BJ (cell line): ENCODE measurements at regions not wholly inside any gene's neighbourhood (a gene's known extent, or its start where the extent isn't known, plus 50 kb on each side); places are given as distances from the start of the nearest gene placed in this dataset.
A peak's percentile ranks its signal among the peaks of the same experiment; 100 is the strongest.

Source experiments
- CTCF ChIA-PET: fragments of 350-600 bp; formaldehyde crosslinking; extraction: SDS; loops from one replicate; lab custom pipeline; 2021; ENCODE audit warnings: antibody characterized with exemption, inconsistent platforms; lab: Yijun Ruan, JAX
- POLR2A ChIA-PET: fragments of 300-600 bp; sonication (Branson Sonifier 250); formaldehyde crosslinking; extraction: SDS; loops from one replicate; lab custom pipeline; 2021; ENCODE audit warnings: antibody characterized with exemption; lab: Charles Lee
- DNase-seq: peaks from one replicate; pipeline ENCODE4 v3.0.0-alpha.2; 2011; ENCODE audit warnings: low read depth
- H3K27me3 ChIP-seq: 2 replicates; pipeline ENCODE4 v1.6.0; 2011; ENCODE audit warnings: low read length; ENCODE audit not compliant: control insufficient read depth, insufficient read depth
- H3K36me3 ChIP-seq: 2 replicates; pipeline ENCODE4 v1.5.1; 2011; ENCODE audit warnings: low read length; ENCODE audit not compliant: control insufficient read depth, insufficient read depth
- H3K4me3 ChIP-seq: 2 replicates; pipeline ENCODE4 v1.5.1; 2011; ENCODE audit warnings: low read depth, mild to moderate bottlenecking, control low read depth, low read length
- TF ChIP-seq, protein P1 (sequence below): IDR thresholded peaks from 2 replicates; pipeline ENCODE4 v1.5.1; 2011; ENCODE audit warnings: low read depth, mild to moderate bottlenecking, control low read depth, inconsistent platforms, low read length, moderate library complexity; ENCODE audit not compliant: insufficient read depth

DNA sequence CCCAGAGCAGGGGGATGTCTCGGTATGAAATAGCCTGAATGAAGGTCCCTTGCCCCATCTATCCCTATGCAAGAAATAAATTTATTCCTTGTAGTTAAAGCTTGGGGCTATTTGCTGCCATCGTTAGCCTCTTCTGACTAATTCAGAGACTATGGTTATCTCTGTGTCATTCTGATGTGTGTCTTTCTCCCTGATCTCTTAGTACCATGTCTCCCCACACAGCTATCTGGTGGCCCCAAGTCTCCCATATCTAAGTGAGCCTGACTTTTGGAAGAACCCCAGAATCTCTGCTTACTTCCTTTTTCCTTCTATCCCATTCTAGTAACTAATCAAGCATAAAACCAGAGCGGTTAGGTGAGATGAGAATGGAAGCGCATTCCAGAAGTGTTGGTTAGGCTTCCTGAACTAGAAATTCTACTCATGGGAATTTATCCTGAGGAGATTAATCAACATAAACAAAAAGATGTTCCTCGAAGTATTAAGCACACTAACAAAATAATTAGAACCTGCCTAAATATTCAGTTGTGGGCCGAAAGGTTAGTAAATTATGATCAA lies 71.4 kb upstream of the BMAL1 start:
- Histone ChIP-seq H3K36me3 (no peaks in the 10 kb centered on the region), H3K4me3 (no peak overlapping the region), H3K27me3 (no peaks in the 10 kb centered on the region)
- CTCF ChIA-PET: interaction anchor here (0.6 to 7.4 kb wide), 4 partner anchors 9 to 139 kb away, joined by 3 to 95 read pairs (median 48); no protein-coding TSS in a partner anchor
- no peak for DNase-seq
- TF ChIP-seq, protein P1, sequence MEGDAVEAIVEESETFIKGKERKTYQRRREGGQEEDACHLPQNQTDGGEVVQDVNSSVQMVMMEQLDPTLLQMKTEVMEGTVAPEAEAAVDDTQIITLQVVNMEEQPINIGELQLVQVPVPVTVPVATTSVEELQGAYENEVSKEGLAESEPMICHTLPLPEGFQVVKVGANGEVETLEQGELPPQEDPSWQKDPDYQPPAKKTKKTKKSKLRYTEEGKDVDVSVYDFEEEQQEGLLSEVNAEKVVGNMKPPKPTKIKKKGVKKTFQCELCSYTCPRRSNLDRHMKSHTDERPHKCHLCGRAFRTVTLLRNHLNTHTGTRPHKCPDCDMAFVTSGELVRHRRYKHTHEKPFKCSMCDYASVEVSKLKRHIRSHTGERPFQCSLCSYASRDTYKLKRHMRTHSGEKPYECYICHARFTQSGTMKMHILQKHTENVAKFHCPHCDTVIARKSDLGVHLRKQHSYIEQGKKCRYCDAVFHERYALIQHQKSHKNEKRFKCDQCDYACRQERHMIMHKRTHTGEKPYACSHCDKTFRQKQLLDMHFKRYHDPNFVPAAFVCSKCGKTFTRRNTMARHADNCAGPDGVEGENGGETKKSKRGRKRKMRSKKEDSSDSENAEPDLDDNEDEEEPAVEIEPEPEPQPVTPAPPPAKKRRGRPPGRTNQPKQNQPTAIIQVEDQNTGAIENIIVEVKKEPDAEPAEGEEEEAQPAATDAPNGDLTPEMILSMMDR: no peak
- POLR2A ChIA-PET: no interaction called here

DNA sequence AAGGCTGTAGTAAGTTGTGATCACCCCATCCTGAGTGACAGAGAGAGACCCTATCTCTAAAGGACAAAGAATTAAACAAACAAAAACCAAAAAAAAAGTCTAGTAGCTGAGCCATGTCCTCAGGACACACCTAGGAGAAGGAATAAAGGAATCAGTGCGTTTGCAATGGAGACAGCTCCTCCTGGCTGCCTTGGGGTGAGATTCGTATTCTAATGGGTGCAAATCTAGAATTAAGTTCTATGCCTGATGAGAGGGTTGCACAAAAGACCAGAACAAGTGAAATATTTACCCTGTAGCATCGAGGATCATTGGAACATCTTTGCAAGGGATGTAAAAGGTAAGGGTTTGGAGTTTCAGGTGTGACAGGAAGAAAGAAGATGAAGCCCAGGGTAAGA lies 70.3 kb upstream of the BMAL1 start:
- Histone ChIP-seq H3K36me3 (no peaks in the 10 kb centered on the region), H3K4me3 (no peak overlapping the region), H3K27me3 (no peaks in the 10 kb centered on the region)
- POLR2A ChIA-PET: no interaction called here
- DNase-seq: no peak
- TF ChIP-seq, protein P1: no peak
- CTCF ChIA-PET: interaction anchor here (0.9 to 7.4 kb wide), 3 partner anchors 10 to 138 kb away, joined by 3 to 95 read pairs (median 93); no protein-coding TSS in a partner anchor

DNA sequence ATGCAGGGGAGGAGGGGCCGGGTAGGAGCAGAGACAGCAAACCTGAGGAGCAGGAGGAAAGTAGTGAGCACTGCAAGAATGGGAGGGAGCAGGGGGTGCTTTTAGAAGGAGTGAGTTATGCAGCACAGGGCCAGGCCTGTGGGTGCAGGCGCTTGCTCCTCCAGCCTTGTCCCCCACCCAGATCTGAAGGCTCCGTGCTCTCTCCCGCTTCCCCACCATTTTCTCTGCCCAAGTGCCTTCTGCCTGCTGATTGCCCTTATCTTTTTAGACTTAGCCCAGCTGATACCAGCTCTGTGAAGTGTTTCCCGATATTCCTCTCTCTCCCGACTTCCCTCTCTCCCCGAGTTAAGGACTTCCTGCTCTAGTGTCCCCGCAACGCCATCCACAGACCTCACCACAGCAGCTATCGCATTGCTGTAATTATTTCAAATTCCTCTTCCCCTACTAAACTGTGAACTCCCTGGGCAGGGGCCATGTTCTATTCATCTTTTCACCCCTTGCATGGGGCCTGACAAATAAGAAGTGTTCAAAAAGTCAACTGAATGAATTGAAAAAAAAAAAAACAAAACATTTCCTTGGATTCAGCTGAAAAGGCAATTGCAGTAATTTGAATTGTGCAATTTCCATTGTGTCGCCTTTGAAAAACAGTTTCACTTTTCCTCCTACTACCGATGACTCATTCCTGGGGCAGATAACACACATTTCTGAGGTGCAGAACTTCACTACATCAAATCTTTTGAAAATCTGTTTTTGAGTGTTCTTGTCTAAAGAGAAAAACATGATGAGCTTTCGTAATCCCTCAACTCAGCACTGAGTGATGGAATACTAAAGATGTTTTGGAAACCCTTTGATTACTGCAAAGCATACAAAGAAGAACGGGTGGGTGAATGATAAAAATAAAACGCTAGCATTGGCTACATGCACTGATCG lies 69.7 kb upstream of the BMAL1 start:
- Histone ChIP-seq H3K4me3 (peak overlapping the region; percentile 15; the same call in 1 of the 2 replicates), H3K36me3 (no peaks in the 10 kb centered on the region), H3K27me3 (no peaks in the 10 kb centered on the region)
- peak; percentile 28 for DNase-seq
- TF ChIP-seq, protein P1: no peak
- CTCF ChIA-PET: interaction anchor here (3.8 to 7.4 kb wide), 4 partner anchors 30 to 144 kb away, joined by 24 to 95 read pairs (median 70); no protein-coding TSS in a partner anchor
- POLR2A ChIA-PET: interaction anchor here (0.6 kb wide), 1 partner anchor 681 kb away, joined by 3 read pairs; no protein-coding TSS in a partner anchor

DNA sequence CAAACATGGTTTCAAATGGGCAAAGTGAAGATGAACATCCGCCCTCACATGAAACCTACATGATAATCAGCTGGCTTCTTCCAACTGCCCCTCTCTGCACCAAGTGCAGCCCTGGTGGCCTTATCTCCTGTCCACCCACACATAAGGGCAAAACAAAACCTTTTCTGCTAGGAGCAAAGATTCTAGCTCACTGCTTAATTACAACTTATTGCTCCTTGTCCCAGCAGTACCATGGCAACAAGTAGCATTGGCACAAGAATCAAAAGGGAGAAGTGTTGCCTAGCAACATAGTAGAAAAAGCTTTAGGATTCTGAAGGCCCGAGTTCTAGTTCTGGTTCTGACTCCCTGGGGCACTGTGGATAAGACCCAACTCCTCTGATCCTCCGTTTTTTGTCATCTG lies 68.7 kb upstream of the BMAL1 start:
- no peak overlapping the region for H3K4me3 ChIP-seq
- no peak for DNase-seq
- TF ChIP-seq, protein P1: no peak
- CTCF ChIA-PET: interaction anchor here (1.0 to 7.4 kb wide), 9 partner anchors 10 to 179 kb away, joined by 3 to 95 read pairs (median 10); no protein-coding TSS in a partner anchor
- H3K27me3 ChIP-seq: no peaks in the 10 kb centered on the region
- POLR2A ChIA-PET: no interaction called here
- no peaks in the 10 kb centered on the region for H3K36me3 ChIP-seq

DNA sequence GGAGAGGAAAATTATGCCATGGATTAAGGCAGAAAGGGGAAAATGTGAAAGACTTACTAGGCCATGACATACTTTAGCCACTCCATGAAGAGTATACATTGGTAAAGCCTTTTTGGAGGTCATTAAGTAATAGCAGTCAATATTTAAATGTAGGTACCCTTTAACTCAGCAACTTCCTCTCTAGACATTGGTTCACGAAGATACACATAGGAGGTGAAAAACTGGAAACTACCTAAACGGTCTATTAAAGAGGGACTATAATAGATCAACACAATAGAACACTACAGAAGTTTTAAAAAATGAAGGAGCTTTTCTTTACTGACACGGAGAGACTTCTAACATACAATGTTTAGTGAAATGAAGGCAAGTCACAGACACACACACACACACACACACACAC lies 68.2 kb upstream of the BMAL1 start:
- H3K4me3 ChIP-seq: no peak overlapping the region
- TF ChIP-seq, protein P1: no peak
- CTCF ChIA-PET: interaction anchor here (0.6 to 7.4 kb wide), 21 partner anchors 10 to 271 kb away, joined by 3 to 95 read pairs (median 5); no protein-coding TSS in a partner anchor
- H3K27me3 ChIP-seq: no peaks in the 10 kb centered on the region
- DNase-seq: no peak
- no peaks in the 10 kb centered on the region for H3K36me3 ChIP-seq
- POLR2A ChIA-PET: no interaction called here
